ENCODE measurements at regions not wholly inside any gene's neighbourhood (a gene's known extent, or its start where the extent isn't known, plus 50 kb on each side); places are given as distances from the start of the nearest gene placed in this dataset.

DNA sequence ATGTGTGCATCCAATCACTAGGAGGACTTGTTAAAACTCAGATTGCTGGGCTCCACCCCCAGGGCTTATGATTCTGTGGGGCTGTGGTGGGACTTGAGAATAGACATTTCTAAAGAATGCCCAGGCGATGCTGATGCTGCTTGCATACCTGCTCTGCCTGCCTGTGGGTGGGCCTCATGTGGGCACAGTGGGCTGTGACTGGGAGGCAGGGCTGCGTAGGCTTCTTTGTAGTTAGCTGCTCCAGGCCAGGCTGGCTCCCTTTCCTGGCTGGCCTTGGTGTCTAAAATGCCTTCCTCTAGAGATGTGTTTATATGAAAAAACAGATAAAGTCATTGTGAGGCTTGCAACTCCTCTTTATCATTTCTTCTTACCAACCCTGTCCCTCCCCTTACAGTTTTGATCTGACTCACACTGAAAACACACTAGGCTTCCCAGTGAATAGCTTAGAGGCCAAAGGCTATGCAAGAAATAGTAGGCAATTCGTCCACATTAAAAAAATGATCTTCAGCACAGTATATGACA is 495.5 kb upstream of the MAP3K7 start:
- TF ChIP-seq CTCF (IDR thresholded peaks at IDR 0.05), result no peak
- no peak for TF ChIP-seq POLR2A (IDR thresholded peaks at IDR 0.05)
